ENCODE measurements at regions not wholly inside any gene's neighbourhood (a gene's known extent, or its start where the extent isn't known, plus 50 kb on each side); places are given as distances from the start of the nearest gene placed in this dataset.
"Not testable (repeated sequence)": the region's sequence is repeated elsewhere in the genome, so short reads cannot be mapped to it uniquely, and the experiment has no call there.

DNA sequence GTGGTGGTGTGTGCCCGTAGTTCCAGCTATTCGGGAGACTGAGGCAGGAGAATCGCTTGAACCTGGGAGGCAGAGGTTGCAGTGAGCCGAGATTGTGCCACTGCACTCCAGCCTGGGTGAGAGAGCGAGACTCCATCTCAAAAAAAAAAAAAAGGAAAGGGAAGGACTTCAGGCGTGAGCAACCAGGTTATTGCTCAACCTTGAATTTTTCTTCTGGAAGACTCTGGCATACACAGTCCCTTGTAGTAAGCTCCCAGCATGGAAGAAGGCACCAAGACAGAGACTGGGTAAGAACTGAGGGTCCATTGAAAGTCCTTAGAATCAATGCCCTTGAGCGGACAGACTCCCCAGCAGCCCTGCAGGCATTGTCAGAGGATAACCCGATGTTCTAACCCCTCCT, 75.0 kb downstream of the C9orf50 start:
- not testable (repeated sequence) for DNase-seq (ENCODE audit: low read depth, low spot score)

DNA sequence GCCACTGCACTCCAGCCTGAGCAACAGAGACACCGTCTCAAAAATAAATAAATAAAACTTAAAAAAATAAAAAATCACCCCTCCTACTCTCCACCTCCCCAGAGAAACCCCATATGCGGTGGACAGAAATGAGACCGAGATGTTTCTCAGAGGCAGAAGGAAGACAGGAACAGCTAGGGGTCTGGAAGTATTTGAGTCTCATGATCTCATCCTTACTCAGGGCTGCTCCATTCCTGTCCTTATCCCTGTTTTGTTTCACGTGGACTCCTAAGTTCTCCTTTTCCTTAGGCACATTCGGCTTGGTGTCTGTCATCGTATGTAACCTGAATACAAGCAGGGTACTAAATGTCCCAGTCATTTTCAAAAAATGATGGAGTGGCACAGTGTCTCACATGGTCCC, 76.1 kb downstream of the C9orf50 start:
- peak; percentile 23 for DNase-seq (ENCODE audit: low read depth, low spot score)

DNA sequence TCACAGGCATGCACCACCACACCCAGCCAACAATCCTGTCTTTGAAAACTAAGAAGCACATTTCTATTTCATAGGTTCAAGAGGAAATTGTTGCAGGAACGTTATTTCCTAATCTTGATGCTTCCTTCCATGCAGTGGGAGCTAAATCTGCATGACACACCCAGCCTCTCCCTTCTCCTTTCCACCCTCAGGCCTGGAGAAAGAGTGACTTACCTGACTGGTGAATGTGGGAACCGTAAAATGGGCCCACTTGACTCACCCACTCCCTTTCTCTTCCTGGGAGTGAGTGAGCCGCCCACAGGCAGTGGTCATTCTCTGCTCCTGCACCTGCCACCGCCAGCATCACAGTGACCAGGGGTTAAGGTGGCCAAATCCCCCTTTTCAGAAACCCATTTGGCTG, 78.2 kb downstream of the C9orf50 start:
- DNase-seq (ENCODE audit: low read depth, low spot score) = no peak

DNA sequence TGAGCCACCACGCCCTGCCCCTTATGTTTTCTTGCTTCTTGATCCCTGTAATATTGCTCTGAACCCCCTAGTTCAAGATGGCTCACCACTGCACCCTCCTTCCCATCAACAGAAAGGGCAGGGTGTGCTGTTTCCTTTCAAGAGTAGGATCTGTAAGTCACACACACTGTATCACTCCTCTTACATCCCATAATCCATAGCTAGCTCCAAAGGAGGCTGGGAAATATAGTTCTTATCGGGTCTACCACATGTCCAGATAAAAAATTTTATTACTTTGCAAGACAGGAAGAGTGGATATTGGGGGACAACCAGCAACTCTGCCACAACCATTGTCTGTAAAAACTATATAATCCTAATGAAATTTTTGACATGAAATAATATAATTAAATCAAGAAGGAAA, 79.6 kb downstream of the C9orf50 start:
- DNase-seq (ENCODE audit: low read depth, low spot score) = no peak

DNA sequence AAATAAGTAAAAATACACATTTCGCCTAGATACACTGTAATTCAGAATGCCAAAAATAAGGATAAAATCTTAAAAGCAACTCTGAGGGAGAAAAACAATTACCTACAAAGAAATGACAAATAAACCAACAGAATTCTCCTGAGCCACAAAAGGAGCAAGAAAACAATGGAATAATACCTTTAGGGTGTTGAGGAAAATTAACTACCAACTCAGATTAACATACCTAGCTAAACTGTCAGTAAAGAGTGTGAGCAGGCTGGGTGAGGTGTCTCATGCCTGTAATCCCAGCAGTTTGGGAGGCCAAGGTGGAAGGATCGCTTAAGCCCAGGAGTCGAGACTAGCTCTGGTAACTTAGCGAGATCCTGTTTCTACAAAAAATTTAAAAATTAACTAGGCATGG, 81.5 kb downstream of the C9orf50 start:
- no peak for DNase-seq (ENCODE audit: low read depth, low spot score)

DNA sequence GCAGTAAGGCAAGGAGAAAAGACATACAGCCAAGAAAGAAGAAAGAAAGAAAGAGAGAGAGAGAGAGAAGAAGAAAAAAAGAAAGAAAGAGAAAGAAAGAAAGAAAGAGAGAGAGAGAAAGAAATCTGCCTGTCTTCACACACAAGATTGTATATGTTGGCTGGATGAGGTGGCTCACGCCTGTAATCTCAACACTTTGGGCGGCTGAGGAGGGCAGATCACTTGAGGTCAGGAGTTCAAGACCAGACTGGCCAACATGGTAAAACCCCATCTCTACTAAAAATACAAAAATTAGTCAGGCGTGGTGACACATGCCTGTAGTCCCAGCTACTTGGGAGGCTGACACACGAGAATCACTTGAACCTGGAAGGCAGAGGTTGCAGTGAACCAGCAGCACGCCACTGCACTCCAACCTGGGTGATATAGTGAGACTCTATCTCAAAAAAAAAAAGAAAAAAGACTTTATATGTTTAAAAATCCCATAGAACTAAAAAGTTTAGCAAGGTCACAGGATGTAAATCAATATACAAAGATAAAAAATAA, 89.0 kb downstream of the C9orf50 start:
- DNase-seq (ENCODE audit: low read depth, low spot score) = not testable (repeated sequence)

DNA sequence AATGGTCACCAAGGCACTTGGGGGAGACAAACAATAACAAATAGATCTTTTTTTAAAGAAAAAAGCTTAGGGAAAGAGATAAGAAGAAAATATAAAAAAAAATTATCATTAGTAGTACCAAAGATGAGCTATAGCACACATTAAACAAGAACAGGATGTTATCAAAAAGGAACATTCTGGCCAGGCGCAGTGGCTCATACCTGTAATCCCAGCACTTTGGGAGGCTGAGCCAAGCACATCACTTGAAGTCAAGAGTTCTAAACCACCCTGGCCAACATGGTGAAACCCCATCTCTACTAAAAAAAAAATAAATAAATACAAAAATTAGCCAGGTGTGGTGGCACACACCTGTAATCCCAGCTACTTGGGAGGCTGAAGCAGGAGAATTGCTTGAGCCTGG, 92.9 kb downstream of the C9orf50 start:
- DNase-seq (ENCODE audit: low read depth, low spot score) = not testable (repeated sequence)

DNA sequence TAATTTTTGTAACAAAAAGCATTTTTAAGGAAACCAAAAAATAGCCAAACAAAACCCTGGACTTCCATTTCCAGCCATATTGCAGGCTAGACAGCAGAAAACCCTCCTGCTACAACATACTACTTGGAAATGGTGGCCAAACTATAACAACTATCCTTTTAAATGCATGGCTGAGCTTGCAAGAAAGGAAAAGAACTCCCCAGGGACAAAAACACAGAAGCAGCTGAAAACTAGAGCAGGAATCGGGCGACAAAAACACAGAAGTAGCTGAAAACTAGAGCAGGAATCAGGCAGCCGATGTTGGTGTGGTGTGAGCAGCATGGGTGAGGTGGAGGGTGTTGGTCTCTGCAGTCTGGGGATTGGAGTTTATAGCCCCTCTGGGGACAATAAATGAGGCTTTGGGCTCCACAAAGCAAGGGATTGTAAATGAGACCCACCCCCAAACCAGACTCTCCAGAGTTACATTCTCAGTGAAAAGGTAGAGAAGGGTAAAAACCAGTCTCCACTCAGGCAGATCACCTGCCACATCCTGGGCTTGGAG, 95.2 kb downstream of the C9orf50 start:
- no peak for DNase-seq (ENCODE audit: low read depth, low spot score)

DNA sequence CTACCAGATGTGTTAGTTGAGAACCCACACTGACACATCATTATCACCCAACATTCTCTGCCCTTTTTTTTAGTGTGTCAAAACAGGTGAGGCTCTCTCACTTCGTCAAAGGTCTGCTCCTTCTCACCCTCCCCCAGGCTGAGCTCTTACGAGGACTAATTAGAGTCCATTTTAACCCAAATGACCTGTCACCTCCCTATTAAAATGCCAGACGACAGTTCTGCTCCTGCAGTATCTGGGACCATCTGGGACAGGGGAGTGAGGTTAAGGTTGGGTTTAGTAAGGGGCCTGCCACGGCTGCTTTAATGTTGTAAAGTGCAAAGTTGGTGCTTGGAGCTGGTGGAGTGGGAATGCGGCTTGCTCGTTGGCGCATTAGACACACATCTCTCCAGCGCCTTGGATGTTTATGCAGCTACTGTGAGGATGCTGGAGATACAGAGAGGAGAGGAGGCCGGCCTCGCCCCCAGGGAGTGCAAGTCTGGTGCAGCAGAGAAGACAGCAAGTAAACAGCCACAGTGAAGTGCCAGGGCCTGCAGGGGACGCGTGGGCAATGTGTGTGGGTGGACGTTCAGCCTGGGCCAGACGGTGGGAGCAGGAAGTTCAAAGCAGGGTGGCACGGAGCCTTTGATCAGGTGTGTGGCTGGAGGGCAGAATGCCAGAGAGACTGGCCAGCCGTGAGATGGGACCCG, 96.2 kb downstream of the C9orf50 start:
- DNase-seq (ENCODE audit: low read depth, low spot score) = no peak

DNA sequence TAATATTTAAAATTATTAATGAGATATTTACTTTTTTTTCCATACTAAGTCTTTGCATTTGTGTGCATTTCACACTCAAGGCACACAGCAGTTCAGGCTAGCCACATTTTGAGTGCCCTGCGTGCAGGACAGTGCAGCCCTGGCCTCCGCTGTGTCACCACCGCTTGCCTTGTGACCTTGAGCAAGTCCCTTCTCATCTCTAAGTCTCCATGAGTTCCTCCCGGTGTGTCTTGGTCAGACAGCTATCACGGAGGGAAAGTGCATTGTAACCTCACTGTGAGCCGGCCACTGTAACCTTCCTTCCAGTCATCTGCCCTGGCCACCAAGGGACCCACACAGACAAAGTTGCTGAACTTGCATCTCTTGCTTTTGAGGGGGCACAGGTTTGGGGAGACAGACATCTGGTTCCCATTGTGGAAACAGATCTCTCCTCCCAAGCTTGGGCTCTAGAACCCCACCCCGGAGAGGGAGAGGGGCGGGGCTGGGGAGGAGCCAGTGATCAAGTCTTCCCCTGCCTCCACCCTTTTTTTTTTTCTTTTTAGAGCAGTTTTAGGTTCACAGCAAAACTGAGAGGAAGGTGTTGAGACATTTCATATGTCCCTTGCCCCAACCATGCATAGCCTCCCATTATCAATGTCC, 96.8 kb downstream of the C9orf50 start:
- DNase-seq (ENCODE audit: low read depth, low spot score) = no peak

DNA sequence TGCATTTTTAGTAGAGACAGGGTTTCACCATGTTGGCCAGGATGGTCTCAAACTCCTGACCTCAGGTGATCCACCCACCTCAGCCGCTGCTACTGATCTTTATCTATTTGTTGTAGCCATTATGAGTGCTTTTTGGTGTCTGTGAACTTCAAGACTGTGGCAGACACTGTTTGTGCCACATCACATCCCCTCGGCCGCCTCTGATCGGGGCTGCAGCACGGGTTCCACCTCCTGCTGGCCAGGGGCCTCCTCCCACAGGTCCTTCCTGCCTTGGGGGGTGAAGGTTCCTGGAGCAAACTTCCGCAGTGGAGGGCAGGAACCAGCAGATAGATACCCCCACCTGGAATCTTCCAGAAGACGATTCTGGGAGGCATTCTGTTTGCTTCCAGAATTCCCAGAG, 98.5 kb downstream of the C9orf50 start:
- no peak for DNase-seq (ENCODE audit: low read depth, low spot score)

DNA sequence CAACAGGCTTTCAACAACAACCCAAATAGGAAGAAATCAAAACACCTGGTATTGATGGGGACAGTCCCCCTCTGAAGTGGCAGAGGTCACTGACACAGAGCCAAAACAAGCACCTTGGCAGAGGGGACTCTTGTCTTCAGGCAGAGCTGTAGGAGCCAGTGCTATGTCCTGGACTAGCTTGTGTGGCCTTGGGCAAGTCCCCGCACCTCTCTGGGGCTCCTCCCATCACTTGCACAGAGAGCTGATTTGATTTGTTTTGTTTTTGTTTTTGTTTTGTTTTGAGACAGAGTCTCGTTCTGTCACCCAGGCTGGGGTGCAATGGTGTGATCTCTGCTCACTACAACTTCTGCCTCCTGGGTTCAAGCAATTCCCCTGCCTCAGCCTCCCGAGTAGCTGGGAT, 100.8 kb downstream of the C9orf50 start:
- DNase-seq (ENCODE audit: low read depth, low spot score) = no peak

DNA sequence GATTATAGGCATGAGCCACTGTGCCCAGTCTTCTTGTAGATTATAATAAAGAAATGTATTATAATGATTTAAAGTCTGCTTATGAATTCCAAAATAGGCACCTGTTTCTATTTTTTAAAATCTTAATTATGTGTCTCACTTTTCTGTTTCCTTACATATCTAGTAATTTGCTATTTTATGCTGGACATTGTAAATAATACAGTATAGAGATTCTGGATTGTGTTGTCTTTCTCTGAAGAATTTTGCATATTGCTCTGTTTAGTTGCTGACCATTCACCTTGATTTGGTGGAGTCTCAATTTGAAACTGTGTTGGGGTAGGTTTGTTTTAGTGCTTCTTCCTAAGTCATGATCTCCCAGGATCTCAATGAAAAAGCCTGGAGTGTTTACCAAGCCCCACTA, 102.8 kb downstream of the C9orf50 start:
- no peak for DNase-seq (ENCODE audit: low read depth, low spot score)

DNA sequence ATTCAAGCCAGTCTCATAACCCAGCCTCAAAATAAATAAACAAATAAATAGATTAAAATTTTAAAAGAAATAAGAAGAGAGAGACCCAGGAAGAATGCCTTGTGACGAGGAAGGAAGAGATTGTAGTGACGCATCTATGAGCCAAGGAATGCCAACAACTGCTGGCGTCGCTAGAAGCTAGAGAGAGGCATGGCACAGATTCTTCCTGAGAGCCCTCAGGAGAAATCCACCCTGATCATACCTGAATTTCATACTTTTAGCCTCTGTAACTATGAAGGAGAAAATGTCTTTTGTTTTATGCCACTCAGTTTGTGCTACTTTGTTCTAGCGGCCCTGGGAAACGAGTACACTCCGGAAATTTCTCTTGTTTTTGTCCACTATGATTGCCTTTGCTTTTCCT, 103.9 kb downstream of the C9orf50 start:
- DNase-seq (ENCODE audit: low read depth, low spot score) = no peak

DNA sequence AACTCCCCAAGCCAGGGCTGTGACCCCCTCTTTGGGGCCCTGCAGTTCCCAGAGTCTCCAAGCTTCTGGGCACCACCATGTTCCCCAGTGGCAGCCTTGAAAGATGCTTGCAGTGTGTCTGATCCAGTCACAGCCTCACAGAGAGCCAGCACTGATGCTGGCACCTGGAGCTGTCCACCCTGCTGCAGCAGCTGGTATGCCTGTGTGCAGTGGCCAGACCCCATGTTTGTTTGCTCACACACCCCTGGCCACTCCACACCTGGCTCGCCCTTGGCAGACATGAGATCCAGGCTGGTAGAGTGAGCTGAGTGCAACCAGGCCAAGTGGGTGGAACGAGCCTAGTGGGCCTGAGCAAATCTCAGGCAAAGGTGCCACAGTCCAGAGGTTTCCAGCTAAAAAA, 106.0 kb downstream of the C9orf50 start:
- no peak for DNase-seq (ENCODE audit: low read depth, low spot score)

DNA sequence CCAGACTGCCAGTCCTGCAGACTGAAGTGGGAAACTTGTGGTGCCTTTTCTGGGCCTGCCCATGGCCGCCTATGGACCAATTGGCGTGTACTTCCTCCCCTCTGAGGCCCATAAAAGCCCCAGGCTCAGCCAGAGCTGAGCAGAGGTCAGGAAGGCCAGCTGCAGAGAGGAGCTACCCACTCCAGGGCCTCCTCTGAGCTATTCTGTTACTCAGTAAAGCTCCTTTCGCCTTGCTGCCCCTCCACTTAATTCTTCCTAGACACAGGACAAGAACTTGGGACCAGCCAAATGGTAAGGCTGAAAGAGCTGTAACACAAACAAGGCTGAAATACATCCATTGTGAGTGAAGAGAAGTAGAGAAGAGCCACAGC, 106.4 kb downstream of the C9orf50 start:
- DNase-seq (ENCODE audit: low read depth, low spot score) = no peak

DNA sequence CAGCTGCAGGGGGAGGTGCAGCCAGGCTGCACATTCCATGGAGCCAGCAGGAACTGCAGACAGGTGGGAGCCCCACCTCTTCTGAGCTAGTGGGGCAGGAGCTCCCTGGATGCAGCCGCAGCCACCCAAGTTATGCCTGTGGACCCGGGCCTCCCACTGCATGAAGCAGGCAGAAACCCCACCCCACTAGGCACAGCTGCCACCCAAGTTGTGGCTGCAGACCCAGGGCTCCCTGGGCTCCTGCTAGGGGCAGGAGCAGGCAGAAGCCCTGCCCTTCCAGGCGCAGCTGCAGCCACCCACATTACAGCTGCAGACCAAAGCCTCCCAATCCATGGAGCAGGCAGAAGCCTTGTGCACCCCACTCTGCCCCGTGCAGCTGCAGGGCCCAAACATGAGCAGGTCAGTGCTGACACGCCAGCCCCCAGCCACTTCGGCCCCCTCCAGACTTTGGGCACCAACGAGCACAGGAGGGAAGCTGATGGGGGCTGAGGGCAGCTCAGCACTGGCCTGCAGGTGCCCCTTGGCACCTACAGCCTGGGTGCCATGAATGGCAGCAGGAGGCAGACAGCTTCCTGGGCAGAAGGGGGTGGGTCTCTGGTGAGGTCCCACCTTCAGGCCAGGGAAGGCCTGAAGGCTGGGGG, 106.9 kb downstream of the C9orf50 start:
- DNase-seq (ENCODE audit: low read depth, low spot score) = no peak

DNA sequence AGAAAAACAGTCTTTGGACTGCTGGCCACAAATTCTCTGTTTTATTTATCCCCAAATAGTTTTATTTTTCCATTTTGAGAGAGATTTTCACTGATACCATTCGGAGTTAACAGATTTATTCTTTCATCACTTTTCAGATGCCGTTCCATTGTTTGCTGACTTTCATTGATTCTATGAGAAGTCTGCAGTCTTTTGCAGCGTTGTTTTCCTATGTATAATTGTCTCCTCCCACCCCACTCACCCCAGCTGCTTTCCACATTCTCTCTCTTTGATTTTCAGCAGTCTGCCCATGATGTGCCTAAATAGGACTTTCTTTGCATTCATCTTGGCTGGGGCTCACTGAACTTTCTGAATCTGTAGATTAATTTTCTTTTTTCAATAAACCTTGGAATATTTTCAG, 107.6 kb downstream of the C9orf50 start:
- no peak for DNase-seq (ENCODE audit: low read depth, low spot score)

DNA sequence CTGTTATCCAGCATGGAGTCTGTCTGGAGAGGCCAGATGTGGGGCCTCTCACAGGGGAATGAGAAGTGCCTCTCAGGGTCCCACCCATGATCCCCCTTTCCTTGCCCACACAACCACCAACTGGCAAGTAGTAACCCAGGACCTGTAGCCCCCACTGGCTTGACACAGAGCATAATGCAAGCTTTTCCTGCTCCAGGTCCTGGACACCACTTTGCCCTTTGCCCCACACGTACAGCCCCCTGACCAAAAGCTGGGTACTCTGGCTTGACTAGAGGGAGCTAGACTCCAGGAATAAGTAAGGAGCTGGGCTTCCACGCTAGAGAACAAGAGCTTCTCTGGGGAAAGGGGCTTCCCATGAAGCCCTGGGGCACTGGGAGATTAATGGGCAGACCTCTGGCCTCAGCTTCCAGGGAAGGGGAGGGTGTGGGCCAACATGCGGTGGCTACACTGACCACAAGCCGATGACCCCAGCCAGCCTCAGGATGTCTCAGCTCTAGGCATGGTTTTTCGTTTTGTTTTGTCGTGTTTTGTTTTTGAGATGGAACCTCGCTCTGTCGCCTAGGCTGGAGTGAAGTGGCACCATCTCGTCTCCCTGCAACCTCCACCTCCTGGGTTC, 109.5 kb downstream of the C9orf50 start:
- no peak for DNase-seq (ENCODE audit: low read depth, low spot score)

DNA sequence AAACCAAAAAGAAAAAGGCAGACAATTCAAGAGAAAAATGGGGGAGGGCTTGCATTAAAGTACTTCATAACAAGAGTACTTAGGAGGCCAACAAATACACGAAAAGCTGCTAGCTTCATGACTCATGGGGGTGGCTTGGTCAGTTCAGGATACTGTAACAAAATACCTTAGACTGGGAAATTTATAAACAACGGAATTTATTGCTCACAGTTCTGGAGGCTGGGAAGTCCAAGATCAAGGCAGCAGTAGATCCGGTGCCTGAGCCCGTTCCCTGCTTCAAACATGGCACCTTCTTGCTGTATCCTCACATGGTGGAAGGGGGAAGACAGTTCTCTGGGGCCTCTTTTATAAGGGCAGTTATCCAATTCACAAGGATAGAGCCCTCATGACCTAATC, 111.4 kb downstream of the C9orf50 start:
- peak; percentile 79 for DNase-seq (ENCODE audit: low read depth, low spot score)

DNA sequence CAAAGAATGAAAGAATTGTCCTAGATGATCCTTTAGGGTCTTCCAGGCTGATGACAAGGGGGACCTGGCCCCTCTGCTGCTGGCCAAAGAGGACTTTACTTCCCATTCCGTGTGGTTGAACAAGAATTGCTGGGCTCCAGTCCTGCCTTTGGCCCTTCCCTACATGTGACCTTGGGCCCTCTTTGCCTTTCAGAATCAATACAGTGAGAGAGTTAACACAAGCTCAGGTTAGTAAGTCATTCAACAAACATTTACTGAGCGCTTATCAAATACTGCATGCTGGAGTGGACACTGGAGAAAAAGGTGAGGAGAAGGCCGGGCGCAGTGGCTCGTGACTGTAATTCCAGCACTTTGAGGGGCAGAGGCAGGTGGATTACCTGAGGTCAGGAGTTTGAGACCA, 113.1 kb downstream of the C9orf50 start:
- no peak for DNase-seq (ENCODE audit: low read depth, low spot score)

DNA sequence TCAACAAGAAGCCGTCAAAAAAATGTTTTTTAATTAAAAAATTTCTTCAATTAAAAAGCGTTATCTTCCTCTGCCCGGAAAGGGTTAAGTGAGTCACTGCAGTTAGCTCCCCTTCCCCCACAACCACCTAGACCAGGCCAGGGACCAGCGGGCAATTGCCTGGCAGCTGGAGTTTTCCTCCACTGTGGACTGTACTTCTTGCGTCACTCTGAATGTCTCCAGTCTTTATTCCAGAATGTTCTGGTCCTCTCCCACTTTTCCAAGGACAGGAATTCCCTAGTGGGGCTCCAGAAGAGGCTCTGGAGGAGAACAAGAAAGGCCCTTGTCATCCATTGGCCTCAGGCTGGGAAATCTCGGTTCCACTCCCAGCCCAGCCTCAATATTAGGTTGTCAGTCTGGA, 114.0 kb downstream of the C9orf50 start:
- DNase-seq (ENCODE audit: low read depth, low spot score) = peak; percentile 75

Measured in astrocyte of the hippocampus (primary cell).